ENCODE measurements at regions not wholly inside any gene's neighbourhood (a gene's known extent, or its start where the extent isn't known, plus 50 kb on each side); places are given as distances from the start of the nearest gene placed in this dataset.

DNA sequence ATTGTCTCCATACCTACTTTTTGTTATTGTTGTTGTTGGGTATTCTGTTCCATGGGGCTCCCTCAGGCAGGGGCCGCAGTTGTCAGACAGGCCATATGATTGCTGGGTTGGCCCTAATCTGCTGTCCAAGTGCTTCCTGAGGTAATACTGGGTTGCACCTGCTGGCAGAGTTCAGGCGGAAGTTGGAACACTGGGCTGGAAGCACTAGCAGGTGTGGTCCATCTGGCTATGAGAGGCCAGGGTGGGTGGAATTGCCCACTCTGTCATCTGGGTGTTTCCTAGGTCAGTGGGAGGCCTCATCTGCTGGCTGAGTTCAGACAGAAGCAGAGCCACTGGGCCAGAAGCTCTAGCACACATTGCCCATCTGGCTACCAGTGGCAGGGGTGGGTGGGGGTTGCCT, 81.3 kb upstream of the NID2 start (continued):
- TF ChIP-seq EZH2phosphoT487 (IDR thresholded peaks at IDR 0.05; ENCODE audit: unreplicated experiment) = no peak
- no peak for TF ChIP-seq CREB1 (CRISPR knock-in tag; IDR thresholded peaks at IDR 0.05; ENCODE audit: low read depth)
- TF ChIP-seq ZNF331 (CRISPR knock-in tag; IDR thresholded peaks at IDR 0.05; ENCODE audit: low read depth) = no peak
- TF ChIP-seq JUNB (IDR thresholded peaks at IDR 0.05; ENCODE audit: unreplicated experiment) = no peak
- TF ChIP-seq STAT1 (IDR thresholded peaks at IDR 0.05; ENCODE audit: unreplicated experiment) = no peak
- TF ChIP-seq NANOG (IDR thresholded peaks at IDR 0.05; ENCODE audit: borderline replicate concordance) = no peak
- TF ChIP-seq EZH2 (IDR thresholded peaks at IDR 0.05; ENCODE audit: low read depth, unreplicated experiment) = no peak
- TF ChIP-seq, protein P1, sequence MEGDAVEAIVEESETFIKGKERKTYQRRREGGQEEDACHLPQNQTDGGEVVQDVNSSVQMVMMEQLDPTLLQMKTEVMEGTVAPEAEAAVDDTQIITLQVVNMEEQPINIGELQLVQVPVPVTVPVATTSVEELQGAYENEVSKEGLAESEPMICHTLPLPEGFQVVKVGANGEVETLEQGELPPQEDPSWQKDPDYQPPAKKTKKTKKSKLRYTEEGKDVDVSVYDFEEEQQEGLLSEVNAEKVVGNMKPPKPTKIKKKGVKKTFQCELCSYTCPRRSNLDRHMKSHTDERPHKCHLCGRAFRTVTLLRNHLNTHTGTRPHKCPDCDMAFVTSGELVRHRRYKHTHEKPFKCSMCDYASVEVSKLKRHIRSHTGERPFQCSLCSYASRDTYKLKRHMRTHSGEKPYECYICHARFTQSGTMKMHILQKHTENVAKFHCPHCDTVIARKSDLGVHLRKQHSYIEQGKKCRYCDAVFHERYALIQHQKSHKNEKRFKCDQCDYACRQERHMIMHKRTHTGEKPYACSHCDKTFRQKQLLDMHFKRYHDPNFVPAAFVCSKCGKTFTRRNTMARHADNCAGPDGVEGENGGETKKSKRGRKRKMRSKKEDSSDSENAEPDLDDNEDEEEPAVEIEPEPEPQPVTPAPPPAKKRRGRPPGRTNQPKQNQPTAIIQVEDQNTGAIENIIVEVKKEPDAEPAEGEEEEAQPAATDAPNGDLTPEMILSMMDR (conservative IDR thresholded peaks at IDR 0.05; ENCODE audit: low read depth in 2 of 2) = no peak
- no peak for TF ChIP-seq POLR2AphosphoS5 (IDR thresholded peaks at IDR 0.05; ENCODE audit: low read depth)

DNA sequence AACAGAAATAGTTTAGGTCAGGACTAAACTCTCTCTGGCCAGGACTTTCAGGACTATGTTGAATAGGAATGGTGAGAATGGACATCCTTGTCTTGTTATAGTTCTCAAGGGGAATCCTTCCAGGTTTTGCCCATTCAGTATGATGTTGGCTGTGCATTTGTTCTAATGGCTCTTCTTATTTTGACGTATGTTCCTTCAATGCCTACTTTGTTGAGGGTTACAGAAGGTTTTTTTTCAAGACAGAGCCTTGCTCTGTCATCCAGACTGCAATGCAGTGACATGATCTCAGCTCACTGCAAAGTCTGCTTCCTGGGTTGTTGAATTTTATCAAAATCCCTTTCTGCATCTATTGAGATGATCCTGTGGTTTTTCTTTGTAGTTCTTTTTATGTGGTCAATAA, 79.5 kb upstream of the NID2 start:
- no peak for DNase-seq (ENCODE audit: low spot score)
- H3K27me3 ChIP-seq (ENCODE audit: insufficient read depth) = no peaks in the 10 kb centered on the region
- no peak overlapping the region for H3K4me3 Mint-ChIP-seq
- H3K36me3 Mint-ChIP-seq (ENCODE audit: low read depth) = no peaks in the 10 kb centered on the region; the same call in 2 of the 3 replicates
- no peak overlapping the region for H2AFZ ChIP-seq
- no peak overlapping the region for H3K4me3 ChIP-seq
- H3K9me2 ChIP-seq (ENCODE audit: insufficient read depth) = no peaks in the 10 kb centered on the region
- no peak for ATAC-seq
- H3K9me3 Mint-ChIP-seq = peaks cover 9% of the 10 kb centered on the region; the same call in 2 of the 3 replicates
- no peaks in the 10 kb centered on the region for H3K36me3 ChIP-seq (ENCODE audit: insufficient read depth)
- H3F3A ChIP-seq (replicated peaks; ENCODE audit: low read depth) = no peaks in the 10 kb centered on the region
- H3K4me2 ChIP-seq = no peak overlapping the region
- no peaks in the 10 kb centered on the region for H3K4me1 Mint-ChIP-seq
- no peak overlapping the region for H3K27ac Mint-ChIP-seq
- H3K4me1 ChIP-seq (ENCODE audit: insufficient read depth) = no peaks in the 10 kb centered on the region
- H3K79me2 ChIP-seq (replicated peaks; ENCODE audit: insufficient read depth) = no peaks in the 10 kb centered on the region
- H4K20me1 ChIP-seq (replicated peaks; ENCODE audit: insufficient read depth) = no peaks in the 10 kb centered on the region; the same call in 1 of the 2 replicates
- no peak overlapping the region for H3K27ac ChIP-seq (ENCODE audit: low read depth)
- H3K27me3 Mint-ChIP-seq (ENCODE audit: insufficient read depth, low read depth, poor library complexity) = peaks cover 6% of the 10 kb centered on the region
- TF ChIP-seq, protein P2, sequence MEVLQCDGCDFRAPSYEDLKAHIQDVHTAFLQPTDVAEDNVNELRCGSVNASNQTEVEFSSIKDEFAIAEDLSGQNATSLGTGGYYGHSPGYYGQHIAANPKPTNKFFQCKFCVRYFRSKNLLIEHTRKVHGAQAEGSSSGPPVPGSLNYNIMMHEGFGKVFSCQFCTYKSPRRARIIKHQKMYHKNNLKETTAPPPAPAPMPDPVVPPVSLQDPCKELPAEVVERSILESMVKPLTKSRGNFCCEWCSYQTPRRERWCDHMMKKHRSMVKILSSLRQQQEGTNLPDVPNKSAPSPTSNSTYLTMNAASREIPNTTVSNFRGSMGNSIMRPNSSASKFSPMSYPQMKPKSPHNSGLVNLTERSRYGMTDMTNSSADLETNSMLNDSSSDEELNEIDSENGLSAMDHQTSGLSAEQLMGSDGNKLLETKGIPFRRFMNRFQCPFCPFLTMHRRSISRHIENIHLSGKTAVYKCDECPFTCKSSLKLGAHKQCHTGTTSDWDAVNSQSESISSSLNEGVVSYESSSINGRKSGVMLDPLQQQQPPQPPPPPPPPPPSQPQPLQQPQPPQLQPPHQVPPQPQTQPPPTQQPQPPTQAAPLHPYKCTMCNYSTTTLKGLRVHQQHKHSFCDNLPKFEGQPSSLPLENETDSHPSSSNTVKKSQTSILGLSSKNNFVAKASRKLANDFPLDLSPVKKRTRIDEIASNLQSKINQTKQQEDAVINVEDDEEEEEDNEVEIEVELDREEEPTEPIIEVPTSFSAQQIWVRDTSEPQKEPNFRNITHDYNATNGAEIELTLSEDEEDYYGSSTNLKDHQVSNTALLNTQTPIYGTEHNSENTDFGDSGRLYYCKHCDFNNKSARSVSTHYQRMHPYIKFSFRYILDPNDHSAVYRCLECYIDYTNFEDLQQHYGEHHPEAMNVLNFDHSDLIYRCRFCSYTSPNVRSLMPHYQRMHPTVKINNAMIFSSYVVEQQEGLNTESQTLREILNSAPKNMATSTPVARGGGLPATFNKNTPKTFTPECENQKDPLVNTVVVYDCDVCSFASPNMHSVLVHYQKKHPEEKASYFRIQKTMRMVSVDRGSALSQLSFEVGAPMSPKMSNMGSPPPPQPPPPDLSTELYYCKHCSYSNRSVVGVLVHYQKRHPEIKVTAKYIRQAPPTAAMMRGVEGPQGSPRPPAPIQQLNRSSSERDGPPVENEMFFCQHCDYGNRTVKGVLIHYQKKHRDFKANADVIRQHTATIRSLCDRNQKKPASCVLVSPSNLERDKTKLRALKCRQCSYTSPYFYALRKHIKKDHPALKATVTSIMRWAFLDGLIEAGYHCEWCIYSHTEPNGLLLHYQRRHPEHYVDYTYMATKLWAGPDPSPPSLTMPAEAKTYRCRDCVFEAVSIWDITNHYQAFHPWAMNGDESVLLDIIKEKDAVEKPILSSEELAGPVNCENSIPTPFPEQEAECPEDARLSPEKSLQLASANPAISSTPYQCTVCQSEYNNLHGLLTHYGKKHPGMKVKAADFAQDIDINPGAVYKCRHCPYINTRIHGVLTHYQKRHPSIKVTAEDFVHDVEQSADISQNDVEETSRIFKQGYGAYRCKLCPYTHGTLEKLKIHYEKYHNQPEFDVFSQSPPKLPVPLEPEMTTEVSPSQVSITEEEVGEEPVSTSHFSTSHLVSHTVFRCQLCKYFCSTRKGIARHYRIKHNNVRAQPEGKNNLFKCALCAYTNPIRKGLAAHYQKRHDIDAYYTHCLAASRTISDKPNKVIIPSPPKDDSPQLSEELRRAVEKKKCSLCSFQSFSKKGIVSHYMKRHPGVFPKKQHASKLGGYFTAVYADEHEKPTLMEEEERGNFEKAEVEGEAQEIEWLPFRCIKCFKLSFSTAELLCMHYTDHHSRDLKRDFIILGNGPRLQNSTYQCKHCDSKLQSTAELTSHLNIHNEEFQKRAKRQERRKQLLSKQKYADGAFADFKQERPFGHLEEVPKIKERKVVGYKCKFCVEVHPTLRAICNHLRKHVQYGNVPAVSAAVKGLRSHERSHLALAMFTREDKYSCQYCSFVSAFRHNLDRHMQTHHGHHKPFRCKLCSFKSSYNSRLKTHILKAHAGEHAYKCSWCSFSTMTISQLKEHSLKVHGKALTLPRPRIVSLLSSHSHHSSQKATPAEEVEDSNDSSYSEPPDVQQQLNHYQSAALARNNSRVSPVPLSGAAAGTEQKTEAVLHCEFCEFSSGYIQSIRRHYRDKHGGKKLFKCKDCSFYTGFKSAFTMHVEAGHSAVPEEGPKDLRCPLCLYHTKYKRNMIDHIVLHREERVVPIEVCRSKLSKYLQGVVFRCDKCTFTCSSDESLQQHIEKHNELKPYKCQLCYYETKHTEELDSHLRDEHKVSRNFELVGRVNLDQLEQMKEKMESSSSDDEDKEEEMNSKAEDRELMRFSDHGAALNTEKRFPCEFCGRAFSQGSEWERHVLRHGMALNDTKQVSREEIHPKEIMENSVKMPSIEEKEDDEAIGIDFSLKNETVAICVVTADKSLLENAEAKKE (CRISPR knock-in tag; IDR thresholded peaks at IDR 0.05) = no peak
- TF ChIP-seq, protein P3, sequence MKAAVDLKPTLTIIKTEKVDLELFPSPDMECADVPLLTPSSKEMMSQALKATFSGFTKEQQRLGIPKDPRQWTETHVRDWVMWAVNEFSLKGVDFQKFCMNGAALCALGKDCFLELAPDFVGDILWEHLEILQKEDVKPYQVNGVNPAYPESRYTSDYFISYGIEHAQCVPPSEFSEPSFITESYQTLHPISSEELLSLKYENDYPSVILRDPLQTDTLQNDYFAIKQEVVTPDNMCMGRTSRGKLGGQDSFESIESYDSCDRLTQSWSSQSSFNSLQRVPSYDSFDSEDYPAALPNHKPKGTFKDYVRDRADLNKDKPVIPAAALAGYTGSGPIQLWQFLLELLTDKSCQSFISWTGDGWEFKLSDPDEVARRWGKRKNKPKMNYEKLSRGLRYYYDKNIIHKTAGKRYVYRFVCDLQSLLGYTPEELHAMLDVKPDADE (IDR thresholded peaks at IDR 0.05) = no peak
- TF ChIP-seq EZH2 (IDR thresholded peaks at IDR 0.05; ENCODE audit: low read depth, unreplicated experiment) (no peak), POLR2AphosphoS5 (IDR thresholded peaks at IDR 0.05; ENCODE audit: low read depth) (no peak), ZNF114 (CRISPR knock-in tag; IDR thresholded peaks at IDR 0.05) (no peak), JUNB (IDR thresholded peaks at IDR 0.05; ENCODE audit: unreplicated experiment) (no peak), EZH2phosphoT487 (IDR thresholded peaks at IDR 0.05; ENCODE audit: unreplicated experiment) (no peak)
- TF ChIP-seq, protein P4, sequence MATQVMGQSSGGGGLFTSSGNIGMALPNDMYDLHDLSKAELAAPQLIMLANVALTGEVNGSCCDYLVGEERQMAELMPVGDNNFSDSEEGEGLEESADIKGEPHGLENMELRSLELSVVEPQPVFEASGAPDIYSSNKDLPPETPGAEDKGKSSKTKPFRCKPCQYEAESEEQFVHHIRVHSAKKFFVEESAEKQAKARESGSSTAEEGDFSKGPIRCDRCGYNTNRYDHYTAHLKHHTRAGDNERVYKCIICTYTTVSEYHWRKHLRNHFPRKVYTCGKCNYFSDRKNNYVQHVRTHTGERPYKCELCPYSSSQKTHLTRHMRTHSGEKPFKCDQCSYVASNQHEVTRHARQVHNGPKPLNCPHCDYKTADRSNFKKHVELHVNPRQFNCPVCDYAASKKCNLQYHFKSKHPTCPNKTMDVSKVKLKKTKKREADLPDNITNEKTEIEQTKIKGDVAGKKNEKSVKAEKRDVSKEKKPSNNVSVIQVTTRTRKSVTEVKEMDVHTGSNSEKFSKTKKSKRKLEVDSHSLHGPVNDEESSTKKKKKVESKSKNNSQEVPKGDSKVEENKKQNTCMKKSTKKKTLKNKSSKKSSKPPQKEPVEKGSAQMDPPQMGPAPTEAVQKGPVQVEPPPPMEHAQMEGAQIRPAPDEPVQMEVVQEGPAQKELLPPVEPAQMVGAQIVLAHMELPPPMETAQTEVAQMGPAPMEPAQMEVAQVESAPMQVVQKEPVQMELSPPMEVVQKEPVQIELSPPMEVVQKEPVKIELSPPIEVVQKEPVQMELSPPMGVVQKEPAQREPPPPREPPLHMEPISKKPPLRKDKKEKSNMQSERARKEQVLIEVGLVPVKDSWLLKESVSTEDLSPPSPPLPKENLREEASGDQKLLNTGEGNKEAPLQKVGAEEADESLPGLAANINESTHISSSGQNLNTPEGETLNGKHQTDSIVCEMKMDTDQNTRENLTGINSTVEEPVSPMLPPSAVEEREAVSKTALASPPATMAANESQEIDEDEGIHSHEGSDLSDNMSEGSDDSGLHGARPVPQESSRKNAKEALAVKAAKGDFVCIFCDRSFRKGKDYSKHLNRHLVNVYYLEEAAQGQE (IDR thresholded peaks at IDR 0.05; ENCODE audit: unreplicated experiment) = no peak

Data from GM23338 (cell line).